HG02678 (cell line): ENCODE measurements at regions not wholly inside any gene's neighbourhood (a gene's known extent, or its start where the extent isn't known, plus 50 kb on each side); places are given as distances from the start of the nearest gene placed in this dataset.

Experiments
- ATAC-seq: cut with Tn5 transposase; IDR thresholded peaks from one replicate; pipeline ENCODE4 v1.9.1; 2021; ENCODE audit warnings: mild to moderate bottlenecking, moderate library complexity; ENCODE audit not compliant: unreplicated experiment

GRCh38 chr7:46360811-46361210 is 439.7 kb upstream of the IGFBP3 start:
- ATAC-seq, result no peak

GRCh38 chr7:46360296-46360695 is 439.2 kb upstream of the IGFBP3 start:
- no peak for ATAC-seq

DNA sequence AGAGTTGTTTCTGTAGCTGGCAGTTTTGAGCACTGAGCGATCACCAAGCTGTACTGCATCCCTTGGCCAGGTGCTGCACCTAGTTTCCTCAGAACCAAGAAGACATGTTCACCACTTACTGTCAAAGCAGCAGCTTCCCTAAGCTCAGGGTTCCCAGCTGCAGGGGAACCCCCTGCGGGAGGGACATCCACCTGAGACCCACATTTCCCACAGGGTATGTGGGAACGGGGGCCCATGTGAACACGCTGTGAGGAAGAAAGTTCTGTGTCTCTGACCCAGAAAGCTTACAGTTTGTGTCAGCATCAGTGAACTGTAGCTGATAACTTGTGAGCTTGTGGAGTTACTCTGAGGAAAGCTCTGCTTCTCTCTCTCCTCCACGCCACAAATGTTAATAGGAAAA is 436.8 kb upstream of the IGFBP3 start:
- ATAC-seq, result no peak

- ATAC-seq, result no peak
Observed at GRCh38 chr7:46357290-46357689, 436.2 kb upstream of the IGFBP3 start.

GRCh38 chr7:46356371-46356770 is 435.3 kb upstream of the IGFBP3 start:
- ATAC-seq, result no peak

DNA sequence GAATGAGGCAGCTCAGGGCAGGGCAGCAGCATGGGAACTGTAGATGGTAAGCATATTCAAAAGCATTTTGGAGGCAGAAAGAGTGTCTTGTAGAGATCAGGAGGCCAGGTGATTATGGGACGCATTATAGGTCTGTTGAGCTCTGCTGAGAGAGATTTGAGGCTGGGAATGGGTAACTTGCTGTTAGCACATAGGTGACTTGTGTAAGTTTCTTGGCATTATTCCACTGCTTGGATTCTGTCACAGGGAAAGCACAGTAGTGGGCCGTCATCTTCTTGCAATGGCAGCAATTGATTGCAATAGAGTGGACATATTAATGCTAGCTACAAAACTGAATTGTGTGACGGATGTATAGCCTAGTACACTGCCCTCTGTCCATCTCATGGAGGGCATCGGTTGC is 434.3 kb upstream of the IGFBP3 start:
- no peak for ATAC-seq

DNA sequence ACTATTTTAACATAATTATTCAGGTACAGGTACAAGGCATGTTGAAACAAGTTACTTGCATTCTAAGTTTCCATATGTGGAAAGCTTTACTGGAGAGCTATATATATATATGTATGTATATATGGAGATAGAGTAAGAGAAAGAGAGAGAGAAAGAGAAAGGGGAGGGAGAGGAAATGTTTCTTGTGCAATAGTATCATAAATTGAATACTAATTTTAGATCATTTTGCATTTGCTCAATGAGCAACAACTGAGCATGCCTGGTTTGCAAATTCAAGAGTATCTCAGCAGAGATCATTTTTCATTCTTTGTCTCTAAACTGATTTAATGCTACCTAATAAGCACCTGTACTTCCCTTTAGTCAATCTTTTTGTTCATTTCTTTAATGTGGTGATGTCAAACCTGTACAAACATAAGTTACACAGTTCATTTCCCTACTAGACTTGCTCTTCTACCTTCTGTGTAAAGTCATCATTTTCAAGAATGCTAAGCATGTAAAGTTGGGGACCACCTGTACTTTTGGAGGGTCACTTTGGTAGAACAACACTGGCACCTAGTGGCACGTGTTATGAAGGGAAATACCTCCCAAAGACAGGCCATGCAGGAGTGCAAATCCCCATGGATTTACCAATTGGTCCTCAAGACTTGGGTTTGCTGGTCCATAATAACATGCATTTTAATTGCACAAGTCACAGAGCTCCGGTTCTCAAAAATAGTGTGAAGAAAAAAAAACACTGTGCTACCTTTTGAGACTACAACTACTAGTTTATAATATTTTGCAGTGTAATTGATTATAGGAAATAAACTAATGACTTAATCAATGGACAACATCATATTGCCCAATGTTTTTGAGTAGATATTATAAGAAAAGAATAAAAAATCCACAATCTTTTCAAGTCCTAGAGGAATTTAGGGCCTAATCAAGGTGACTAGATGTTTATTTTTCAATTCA is 431.2 kb upstream of the IGFBP3 start:
- no peak for ATAC-seq

GRCh38 chr7:46349490-46349889 is 428.4 kb upstream of the IGFBP3 start:
- ATAC-seq, result no peak

DNA sequence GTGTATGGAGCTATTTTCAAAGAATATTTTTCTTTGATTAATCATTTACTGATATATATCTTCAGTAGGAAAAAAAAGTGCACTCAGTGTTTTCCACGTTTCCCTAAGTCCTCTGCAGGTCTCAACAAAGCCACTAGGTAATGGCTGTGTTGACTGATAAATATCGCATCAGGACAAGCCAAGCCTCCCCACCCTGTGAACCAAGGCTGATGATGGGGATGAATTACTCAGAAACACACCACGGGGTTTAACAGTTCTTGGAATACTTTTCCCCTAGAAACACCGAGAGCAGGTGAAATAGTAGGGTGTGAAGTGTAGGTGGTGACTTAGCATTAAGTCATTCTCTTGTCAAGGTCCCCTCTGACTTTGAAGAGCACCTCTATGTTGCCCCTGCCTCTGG is 423.5 kb upstream of the IGFBP3 start:
- no peak for ATAC-seq

- no peak for ATAC-seq
Observed at GRCh38 chr7:46343802-46344201, 422.7 kb upstream of the IGFBP3 start.

GRCh38 chr7:46322937-46323336 is 401.9 kb upstream of the IGFBP3 start:
- no peak for ATAC-seq

- ATAC-seq, result no peak
Observed at GRCh38 chr7:46321556-46322205, 400.6 kb upstream of the IGFBP3 start.

- no peak for ATAC-seq
Observed at GRCh38 chr7:46320956-46321355, 399.9 kb upstream of the IGFBP3 start.

DNA sequence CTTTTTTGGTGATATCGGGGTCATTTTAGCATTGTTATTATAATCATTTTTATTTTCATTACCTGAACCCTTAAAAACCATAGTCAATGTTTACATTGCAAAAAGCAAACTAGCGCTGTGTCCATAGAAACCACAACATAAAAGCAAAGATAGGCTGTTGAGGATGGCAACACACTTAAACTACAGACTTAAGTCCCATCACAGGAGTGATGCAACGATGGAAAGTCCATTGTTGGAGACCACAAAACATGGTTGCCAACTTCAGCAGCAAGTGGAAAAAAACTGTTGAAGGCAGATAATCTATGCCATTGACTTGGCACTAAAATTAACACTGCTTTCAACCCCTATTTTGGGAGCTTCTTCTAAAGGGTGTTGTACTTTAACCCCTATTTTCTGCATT is 398.8 kb upstream of the IGFBP3 start:
- no peak for ATAC-seq

DNA sequence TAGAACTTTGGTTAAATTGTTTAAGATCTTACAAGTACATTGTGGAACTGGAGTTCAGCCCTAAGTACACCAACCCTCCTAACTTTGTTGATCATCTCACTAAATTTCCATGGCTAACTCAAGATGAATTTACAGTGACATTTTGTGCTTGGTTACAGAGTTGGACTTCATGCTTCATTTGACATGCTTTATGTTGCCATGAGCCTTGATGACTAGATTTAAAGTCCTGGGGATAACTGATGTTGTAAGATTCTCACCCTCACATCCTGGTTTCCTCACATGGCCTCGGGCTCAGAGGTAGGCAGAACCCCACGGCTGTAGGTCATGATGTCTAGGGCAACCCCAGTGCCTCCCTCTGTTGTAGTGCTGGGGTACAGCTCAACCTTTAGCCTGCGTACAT is 397.2 kb upstream of the IGFBP3 start:
- no peak for ATAC-seq

- ATAC-seq, result no peak
Observed at GRCh38 chr7:46317256-46317655, 396.2 kb upstream of the IGFBP3 start.

DNA sequence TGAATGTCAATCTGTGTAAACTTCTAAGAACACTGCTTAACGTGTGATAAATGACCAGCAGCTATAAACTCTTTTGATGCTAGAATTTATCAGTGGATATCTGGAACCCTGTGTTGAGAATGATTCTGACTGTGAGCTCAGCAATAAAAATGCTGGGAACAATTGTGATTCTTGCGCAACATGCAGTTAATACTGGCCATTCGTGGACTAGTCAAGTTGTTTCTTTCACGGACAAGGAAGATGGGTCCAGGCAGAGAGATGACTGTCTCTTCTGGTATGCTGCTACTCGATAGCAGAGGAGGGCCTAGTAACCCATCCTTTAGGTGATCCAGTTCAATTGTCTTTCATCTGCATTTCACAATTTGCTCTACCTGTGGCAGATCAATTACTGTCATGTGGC is 394.8 kb upstream of the IGFBP3 start:
- no peak for ATAC-seq

DNA sequence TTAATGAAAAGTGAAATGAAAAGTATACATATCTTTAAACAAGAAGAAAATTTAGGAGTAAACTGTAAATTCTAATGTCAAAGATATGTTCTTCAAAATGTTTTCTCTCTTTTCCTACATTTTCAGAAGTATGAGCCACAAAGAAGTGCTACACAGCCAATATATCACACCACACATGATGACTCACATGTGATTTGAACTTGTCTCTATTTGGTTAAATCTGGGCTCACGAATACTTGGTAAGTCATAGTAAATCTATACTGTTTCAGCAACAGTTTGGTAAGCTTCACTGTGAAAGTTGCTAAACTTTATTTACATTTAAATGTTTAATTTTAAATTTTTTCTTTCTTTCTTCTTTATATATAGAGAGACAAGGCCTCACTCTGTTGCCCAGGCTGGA is 380.6 kb upstream of the IGFBP3 start:
- ATAC-seq, result no peak

- no peak for ATAC-seq
Observed at GRCh38 chr7:46297515-46297914, 376.4 kb upstream of the IGFBP3 start.

DNA sequence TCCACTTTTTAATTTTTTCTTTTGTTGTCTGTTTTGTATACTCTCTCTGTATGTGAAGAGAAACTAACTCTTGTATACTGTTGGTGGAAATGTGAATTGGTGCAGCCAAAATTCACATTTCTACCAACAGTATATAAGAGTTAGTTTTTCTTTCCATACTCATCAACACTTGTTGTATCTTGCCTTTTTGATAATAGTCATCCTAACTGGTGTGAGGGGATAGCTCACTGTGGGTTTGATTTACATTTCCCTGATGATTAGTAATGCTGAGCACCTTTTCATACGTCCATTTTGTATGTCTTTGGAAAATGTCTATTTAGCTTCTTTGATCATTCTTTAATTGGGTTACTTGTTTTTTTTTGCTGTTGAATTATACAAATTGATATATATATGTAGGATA is 375.5 kb upstream of the IGFBP3 start:
- no peak for ATAC-seq

DNA sequence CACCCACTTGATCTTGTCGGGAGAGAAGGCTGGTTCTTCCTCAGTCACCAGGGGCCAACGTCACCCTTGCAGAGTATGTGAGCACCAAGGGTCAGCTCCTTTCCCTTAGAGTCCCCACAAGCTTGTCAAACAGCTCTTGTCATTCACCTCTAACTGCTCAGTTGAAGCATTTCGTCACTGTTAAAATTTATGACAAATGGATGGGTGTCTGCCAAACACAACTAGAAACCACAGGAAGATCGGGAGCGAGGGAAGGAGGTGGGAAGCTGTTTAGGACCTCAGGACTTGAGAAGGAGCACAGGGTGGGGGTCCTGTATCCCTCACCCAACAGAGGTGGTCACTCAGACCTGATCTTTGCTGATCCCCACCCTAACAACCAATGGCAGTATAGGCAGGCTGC is 373.3 kb upstream of the IGFBP3 start:
- ATAC-seq, result no peak

DNA sequence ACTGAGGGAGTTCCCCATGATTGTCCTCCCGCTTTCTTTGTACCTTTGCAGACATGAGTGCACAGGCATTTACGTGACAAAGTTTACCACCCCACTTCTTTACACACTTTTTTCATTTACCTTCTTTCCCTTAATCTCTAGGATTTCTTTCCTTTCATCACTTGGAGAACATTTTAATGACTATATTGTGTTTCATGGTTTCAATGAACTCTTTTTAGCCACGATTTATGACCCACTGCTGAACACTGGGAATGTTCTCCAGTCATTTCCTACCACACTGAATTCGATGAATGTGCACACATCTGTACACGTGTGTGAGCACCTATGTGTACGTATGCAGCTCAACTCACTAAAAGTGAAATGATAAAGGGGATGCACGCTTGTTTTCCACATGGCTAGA is 371.7 kb upstream of the IGFBP3 start:
- ATAC-seq, result no peak
